Fibroblast of skin of right quadriceps (primary cell): ENCODE measurements at regions not wholly inside any gene's neighbourhood (a gene's known extent, or its start where the extent isn't known, plus 50 kb on each side); places are given as distances from the start of the nearest gene placed in this dataset.
"Not testable (repeated sequence)": the region's sequence is repeated elsewhere in the genome, so short reads cannot be mapped to it uniquely, and the experiment has no call there.

Experiments
- DNase-seq: peaks from one replicate; pipeline ENCODE4 v3.0.0-alpha.2; 2013

DNA sequence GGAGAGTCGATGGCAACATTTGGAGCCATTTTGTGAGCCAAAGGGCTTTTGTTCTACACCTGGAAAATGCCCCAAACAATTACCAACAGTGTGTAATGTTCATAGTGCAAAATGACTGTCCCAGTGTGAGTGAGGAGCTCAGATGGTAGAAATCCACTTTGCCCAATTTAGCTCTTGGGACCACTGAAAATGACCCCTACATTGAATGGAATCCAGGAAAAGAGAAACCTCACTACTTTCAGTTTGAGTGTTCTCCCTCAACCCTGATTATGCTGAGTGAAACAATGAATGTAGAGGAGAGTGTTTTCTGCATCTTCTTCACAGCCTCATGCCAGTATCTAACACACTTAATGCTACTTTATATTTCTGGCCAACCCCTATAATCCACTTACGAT is 84.9 kb upstream of the NRN1 start:
- no peak for DNase-seq

DNA sequence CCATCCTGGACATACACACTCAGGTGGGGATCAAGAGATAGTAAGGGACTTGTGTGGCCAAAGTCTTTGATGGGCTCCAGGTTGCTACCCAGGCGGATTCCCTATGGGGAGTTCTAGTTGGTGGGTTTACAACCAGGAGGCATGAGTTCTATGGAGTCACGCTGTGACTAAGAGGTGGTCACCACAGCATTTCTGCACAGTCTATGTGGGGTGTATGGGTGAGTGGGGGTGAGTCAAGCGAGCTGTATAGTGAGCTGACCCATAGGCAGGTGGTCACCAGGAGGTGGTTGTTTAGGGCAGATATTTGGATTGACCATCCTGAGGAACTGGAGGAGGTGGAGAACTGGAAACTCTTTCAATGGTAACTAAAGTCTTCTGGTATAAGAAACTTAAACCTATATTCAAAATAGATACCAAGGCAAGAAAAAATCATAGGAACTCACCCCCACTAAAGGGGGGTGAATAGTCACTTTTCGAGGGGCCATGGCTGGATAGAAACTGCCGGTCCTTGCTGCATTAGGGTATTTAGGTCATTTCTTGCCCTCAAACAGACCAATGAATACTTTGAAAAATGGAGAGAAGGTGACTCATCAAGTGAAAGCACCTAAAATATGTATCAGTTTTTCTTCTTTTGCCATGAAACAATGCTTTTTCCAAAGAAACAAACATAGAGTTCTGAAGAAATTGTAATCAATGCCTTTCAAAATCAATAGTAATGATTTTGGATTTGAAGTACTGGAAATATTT is 84.3 kb upstream of the NRN1 start:
- DNase-seq: no peak

DNA sequence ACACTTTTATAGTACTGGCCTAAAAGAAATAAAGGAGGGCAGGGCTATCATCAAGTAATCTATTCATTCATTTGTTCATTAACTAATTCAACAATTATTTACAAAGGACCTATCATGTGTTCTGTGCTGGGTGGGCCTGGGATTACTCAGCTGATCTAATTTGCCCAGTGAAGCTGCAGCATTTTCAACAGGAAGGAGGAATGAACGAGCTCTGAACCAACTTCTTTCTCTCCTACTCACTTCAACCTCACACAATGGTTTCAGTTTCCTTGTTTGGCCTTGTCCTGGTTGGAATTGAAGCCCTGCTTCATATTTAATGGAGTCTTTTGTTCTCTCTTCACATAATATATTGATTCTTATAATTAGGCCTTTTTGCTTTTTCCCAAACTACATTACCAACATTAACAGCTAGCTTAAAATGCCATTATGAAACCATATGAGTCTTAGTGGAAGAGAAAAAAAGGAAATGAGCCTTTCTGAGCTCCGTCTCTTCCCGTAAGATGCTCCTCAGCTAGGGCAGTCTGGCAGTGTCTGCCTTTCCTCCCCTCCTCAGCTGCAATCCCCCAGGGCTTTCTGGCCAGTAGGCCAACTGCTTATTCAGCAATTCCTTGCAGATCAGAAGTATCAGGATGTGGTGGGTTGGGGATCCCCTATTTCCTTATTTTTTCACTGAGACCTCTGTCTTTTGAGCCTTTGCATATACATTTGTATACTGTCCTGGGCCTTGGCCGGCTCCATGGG is 79.4 kb upstream of the NRN1 start:
- DNase-seq: no peak

DNA sequence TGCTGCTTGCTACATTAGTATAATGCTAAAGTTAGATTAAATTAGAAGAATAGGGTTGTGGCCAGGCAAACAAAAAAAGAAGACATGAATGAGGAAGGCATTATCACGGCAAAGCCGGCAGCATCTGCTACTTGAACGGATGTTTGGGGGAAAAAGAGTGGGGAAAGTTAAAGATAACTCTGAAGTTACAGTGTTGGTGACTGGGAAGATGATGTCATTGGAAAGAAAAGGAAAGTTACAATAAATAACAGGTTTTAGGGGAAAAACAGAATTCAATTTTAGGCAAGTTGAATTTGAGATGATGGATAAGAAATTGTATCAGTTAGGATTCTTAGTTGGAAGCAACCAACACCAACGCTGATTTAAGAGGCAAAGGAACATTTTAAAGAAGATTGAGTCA is 74.2 kb upstream of the NRN1 start:
- DNase-seq: no peak

DNA sequence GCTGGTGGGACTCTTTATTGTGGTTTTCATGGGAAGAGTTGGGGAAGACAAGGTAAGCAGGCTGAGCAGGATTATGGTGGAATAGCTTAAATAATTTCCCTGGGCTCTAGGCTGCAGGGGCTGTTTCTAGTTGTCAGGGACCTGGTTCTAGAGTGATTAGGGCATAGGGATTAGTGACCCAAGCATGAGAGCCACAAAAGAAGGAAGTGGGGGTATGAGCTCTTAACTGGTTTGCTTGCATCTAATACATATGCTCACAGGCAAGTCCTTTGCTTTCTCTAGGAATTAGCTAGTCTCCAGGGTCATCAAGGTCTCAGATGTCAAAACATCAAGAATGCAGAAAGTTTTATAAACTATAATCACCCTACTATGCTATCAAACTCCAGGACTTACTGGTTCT is 67.5 kb upstream of the NRN1 start:
- DNase-seq: no peak

DNA sequence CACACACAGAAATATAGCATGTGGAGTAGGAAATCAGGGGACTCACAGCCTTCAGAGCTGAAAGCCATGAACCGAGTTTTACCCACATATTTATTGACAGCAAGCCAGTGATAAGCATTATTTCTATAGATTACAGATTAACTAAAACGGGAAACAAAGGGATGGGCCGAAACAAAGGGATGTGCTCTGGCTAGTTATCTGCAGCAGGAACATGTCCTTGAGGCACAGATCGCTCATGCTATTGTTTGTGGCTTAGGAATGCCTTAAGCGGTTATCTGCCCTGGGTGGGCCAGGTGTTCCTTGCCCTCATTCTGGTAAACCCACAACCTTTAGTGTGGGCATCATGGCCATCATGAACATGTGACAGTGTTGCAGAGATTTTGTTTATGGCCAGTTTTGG is 61.4 kb upstream of the NRN1 start:
- DNase-seq: not testable (repeated sequence)

DNA sequence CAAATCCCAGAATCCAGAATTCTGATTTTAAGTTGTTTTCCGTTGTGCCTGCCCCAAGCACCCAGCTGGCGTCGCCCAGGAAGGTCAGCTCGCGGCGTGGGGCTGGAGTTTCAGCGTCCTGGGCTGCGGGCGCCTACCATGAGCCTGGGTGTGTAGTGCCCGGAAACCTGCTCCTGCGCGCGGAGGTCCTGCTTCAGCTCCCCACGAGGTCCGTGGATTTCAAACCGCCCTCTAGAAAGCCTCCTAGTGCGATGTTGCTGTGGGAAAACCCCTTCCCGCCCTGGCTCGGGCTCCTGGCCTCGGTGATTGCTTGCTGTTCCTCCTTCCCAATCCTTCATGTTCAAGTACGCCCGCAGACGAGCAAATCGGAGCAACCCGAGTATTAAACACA is 51.3 kb upstream of the NRN1 start:
- DNase-seq: no peak

DNA sequence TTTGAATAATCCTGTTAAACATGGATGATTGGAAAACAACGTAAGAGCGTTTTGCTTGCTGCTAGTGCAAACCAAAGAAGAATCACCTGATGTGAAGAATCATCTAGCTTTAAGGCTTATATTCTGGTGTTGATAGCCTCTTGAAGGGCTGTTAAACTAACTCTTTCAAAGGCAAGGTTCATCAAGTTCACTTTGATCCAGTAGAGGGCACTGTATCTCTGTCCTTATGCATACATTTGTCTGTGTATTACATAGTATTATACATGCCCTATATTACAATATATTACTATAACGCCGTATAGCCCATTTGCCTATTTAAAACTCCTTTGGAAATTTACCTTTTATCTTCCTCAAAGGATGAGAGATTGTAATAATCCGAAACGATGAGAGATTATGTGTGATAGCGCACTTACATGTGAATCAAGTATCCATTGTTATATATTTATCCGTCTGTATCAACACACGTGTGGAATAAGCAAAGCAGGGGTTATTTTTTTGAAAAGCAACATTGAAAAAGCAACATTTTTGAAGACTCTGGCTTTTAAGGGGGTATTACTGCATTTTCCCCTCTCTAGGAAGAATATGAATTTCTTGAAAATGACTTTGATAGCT is 50.8 kb upstream of the NRN1 start:
- peak; percentile 52 for DNase-seq
